ENCODE measurements at regions not wholly inside any gene's neighbourhood (a gene's known extent, or its start where the extent isn't known, plus 50 kb on each side); places are given as distances from the start of the nearest gene placed in this dataset.

DNA sequence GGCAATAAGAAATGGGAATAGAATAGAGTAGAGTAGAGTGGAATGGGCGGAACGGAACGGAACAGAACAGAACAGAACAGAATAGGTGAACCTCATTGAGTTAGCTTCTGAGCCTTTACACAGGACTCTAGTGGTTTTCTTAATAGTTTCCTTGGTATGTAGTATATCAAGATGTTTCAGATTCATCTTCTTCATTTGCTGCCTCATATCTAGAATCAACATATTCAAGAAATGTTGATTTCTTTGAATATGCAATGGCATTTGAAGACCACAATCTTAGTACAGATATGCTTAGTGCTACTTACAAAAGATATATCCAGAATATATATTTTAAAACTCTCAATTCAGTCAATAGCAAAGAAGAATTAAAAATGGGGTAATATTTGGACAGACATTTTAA, 133.8 kb downstream of the TSEN15 start:
- TF ChIP-seq, protein P1, sequence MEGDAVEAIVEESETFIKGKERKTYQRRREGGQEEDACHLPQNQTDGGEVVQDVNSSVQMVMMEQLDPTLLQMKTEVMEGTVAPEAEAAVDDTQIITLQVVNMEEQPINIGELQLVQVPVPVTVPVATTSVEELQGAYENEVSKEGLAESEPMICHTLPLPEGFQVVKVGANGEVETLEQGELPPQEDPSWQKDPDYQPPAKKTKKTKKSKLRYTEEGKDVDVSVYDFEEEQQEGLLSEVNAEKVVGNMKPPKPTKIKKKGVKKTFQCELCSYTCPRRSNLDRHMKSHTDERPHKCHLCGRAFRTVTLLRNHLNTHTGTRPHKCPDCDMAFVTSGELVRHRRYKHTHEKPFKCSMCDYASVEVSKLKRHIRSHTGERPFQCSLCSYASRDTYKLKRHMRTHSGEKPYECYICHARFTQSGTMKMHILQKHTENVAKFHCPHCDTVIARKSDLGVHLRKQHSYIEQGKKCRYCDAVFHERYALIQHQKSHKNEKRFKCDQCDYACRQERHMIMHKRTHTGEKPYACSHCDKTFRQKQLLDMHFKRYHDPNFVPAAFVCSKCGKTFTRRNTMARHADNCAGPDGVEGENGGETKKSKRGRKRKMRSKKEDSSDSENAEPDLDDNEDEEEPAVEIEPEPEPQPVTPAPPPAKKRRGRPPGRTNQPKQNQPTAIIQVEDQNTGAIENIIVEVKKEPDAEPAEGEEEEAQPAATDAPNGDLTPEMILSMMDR (IDR thresholded peaks at IDR 0.05), result no peak
- no peak for TF ChIP-seq POLR2A (IDR thresholded peaks at IDR 0.05)
